H1 (cell line): ENCODE measurements at regions not wholly inside any gene's neighbourhood (a gene's known extent, or its start where the extent isn't known, plus 50 kb on each side); places are given as distances from the start of the nearest gene placed in this dataset.

Source experiments
- CTCF ChIA-PET: fragments of 300-600 bp; sonication (Branson Sonifier 250); formaldehyde crosslinking; loops from one replicate; lab custom pipeline; 2021; ENCODE audit not compliant: partially characterized antibody; lab: Charles Lee
- POLR2A ChIA-PET: fragments of 300-600 bp; sonication (Branson Sonifier 250); formaldehyde crosslinking; loops from one replicate; lab custom pipeline; 2021; ENCODE audit warnings: inconsistent platforms; ENCODE audit not compliant: partially characterized antibody; lab: Charles Lee
- DNase-seq, 2 experiments: peaks; one replicate each; pipeline versions ENCODE4 v3.0.0 to v3.0.0-alpha.2; 2010 to 2022; ENCODE audit warnings: low spot score in 2 of 2, low read depth in 1 of 2, mixed read lengths in 1 of 2
- FAIRE-seq: peaks from 2 replicates; lab custom pipeline; 2011; peaks lifted over from hg19 to GRCh38; lab: Jason Lieb, UNC
- H2AFZ ChIP-seq: 2 replicates; pipeline ENCODE4 v1.8.1; 2012; ENCODE audit warnings: low read length, inconsistent platforms
- H2AK5ac ChIP-seq: 2 replicates; pipeline ENCODE4 v1.6.1; 2013; ENCODE audit warnings: low read depth, low read length
- H2BK120ac ChIP-seq: replicated peaks from 2 replicates; pipeline ENCODE3; 2013; ENCODE audit warnings: low read depth, low read length, inconsistent platforms
- H2BK12ac ChIP-seq: 2 replicates; pipeline ENCODE4 v1.6.1; 2013; ENCODE audit warnings: low read depth, low read length
- H2BK15ac ChIP-seq: 2 replicates; pipeline ENCODE4 v1.6.1; 2013; ENCODE audit warnings: low read length
- H2BK20ac ChIP-seq: 2 replicates; pipeline ENCODE4 v1.6.1; 2013; ENCODE audit warnings: low read length
- H2BK5ac ChIP-seq: 2 replicates; pipeline ENCODE4 v1.6.1; 2013; ENCODE audit warnings: low read depth, low read length
- H3K14ac ChIP-seq: 2 replicates; pipeline ENCODE4 v1.6.1; 2013; ENCODE audit warnings: inconsistent platforms; ENCODE audit not compliant: insufficient read length
- H3K18ac ChIP-seq: 2 replicates; pipeline ENCODE4 v1.6.1; 2013; ENCODE audit warnings: low read length; ENCODE audit errors: extremely low read depth
- H3K23ac ChIP-seq: 2 replicates; pipeline ENCODE4 v1.6.1; 2013; ENCODE audit warnings: inconsistent platforms; ENCODE audit not compliant: insufficient read length
- H3K23me2 ChIP-seq: 2 replicates; pipeline ENCODE4 v1.6.1; 2013; ENCODE audit warnings: low read depth, low read length
- H3K27ac ChIP-seq: 2 replicates; pipeline ENCODE4 v1.6.1; 2011; ENCODE audit warnings: low read depth, low read length, inconsistent platforms
- H3K27me3 ChIP-seq, 4 experiments: replicated peaks in 1 of 4; 1 replicate in 1 of 4; 2 replicates in 3 of 4; pipeline versions ENCODE4 v1.6.1 to v1.8.1; 2011 to 2013; ENCODE audit warnings: low read length in 3 of 4, mild to moderate bottlenecking in 3 of 4, inconsistent platforms in 2 of 4, mixed read lengths in 2 of 4, moderate library complexity in 1 of 4; ENCODE audit not compliant: control insufficient read depth in 3 of 4, insufficient read depth in 3 of 4; ENCODE audit errors: extremely low read depth in 1 of 4
- H3K36me3 ChIP-seq, 4 experiments: 2 replicates each; pipeline versions ENCODE4 v1.6.1 to v1.8.1; 2011 to 2013; ENCODE audit warnings: mild to moderate bottlenecking in 4 of 4, low read length in 3 of 4, moderate library complexity in 2 of 4, control low read depth in 1 of 4, inconsistent platforms in 1 of 4; ENCODE audit not compliant: insufficient read depth in 4 of 4, control insufficient read depth in 2 of 4
- H3K4ac ChIP-seq: replicated peaks from 2 replicates; pipeline ENCODE3; 2013; ENCODE audit warnings: low read length, low read depth, mixed read lengths, inconsistent platforms; ENCODE audit not compliant: insufficient read length
- H3K4me1 ChIP-seq, 4 experiments: replicated peaks in 1 of 4; 1 replicate in 1 of 4; 2 replicates in 3 of 4; pipeline versions ENCODE4 v1.6.1 to v1.8.1; 2011 to 2013; ENCODE audit warnings: low read length in 3 of 4, inconsistent platforms in 2 of 4, mixed read lengths in 1 of 4; ENCODE audit not compliant: insufficient read depth in 4 of 4, control insufficient read depth in 3 of 4
- H3K4me2 ChIP-seq, 2 experiments: 2 replicates each; pipeline versions ENCODE4 v1.6.1 to v1.8.1; 2011 to 2013; ENCODE audit warnings: low read depth in 2 of 2, low read length in 2 of 2, control low read depth in 1 of 2, inconsistent platforms in 1 of 2, mild to moderate bottlenecking in 1 of 2; ENCODE audit not compliant: insufficient read depth in 1 of 2
- H3K4me3 ChIP-seq, 4 experiments: fragments of 200-600, 300-600 bp in 1 of 4; sonication (generic), shearing (Covaris generic), sonication (Bioruptor Twin) in 1 of 4; 2 replicates each; pipeline versions ENCODE4 v1.5.1 to v1.8.1; 2011 to 2016; ENCODE audit warnings: low read length in 4 of 4, low read depth in 3 of 4, control low read depth in 2 of 4, inconsistent platforms in 2 of 4, mild to moderate bottlenecking in 2 of 4, mixed read lengths in 1 of 4, moderate library complexity in 1 of 4; ENCODE audit not compliant: insufficient read depth in 2 of 4; ENCODE audit errors: extremely low read depth in 1 of 4
- H3K56ac ChIP-seq: replicated peaks from 2 replicates; pipeline ENCODE3; 2013; ENCODE audit warnings: low read depth, mild to moderate bottlenecking, mixed read lengths, low read length, inconsistent platforms; ENCODE audit not compliant: insufficient read length
- H3K79me1 ChIP-seq: 2 replicates; pipeline ENCODE4 v1.6.1; 2013; ENCODE audit warnings: low read depth, low read length, control low read depth
- H3K79me2 ChIP-seq, 2 experiments: 2 replicates each; pipeline versions ENCODE4 v1.6.1 to v1.8.1; 2012 to 2013; ENCODE audit warnings: low read length in 2 of 2, mild to moderate bottlenecking in 2 of 2, inconsistent platforms in 1 of 2; ENCODE audit not compliant: insufficient read depth in 2 of 2, control insufficient read depth in 1 of 2
- H3K9ac ChIP-seq, 4 experiments: replicated peaks in 1 of 4; 1 replicate in 1 of 4; 2 replicates in 3 of 4; pipeline versions ENCODE4 v1.6.1 to v1.8.1; 2011 to 2013; ENCODE audit warnings: low read depth in 3 of 4, low read length in 3 of 4, control low read depth in 2 of 4, mild to moderate bottlenecking in 2 of 4, moderate library complexity in 2 of 4, inconsistent platforms in 1 of 4; ENCODE audit errors: extremely low read depth in 1 of 4
- H3K9me3 ChIP-seq, 2 experiments: 2 replicates each; pipeline versions ENCODE4 v1.6.1 to v1.8.1; 2012 to 2013; ENCODE audit warnings: mild to moderate bottlenecking in 2 of 2, moderate library complexity in 2 of 2, control low read depth in 1 of 2, inconsistent platforms in 1 of 2, low read depth in 1 of 2, low read length in 1 of 2, mixed read lengths in 1 of 2; ENCODE audit not compliant: insufficient read depth in 2 of 2
- H4K20me1 ChIP-seq, 2 experiments: replicated peaks in 1 of 2; 2 replicates each; pipeline versions ENCODE3 to v1.8.1; 2011 to 2013; ENCODE audit warnings: inconsistent platforms in 2 of 2, low read length in 2 of 2, mild to moderate bottlenecking in 1 of 2; ENCODE audit not compliant: insufficient read depth in 2 of 2, control insufficient read depth in 1 of 2
- H4K5ac ChIP-seq: 2 replicates; pipeline ENCODE4 v1.6.1; 2013; ENCODE audit warnings: low read length, low read depth, mixed read lengths, inconsistent platforms; ENCODE audit not compliant: insufficient read length
- H4K8ac ChIP-seq: 2 replicates; pipeline ENCODE4 v1.8.0; 2013; ENCODE audit warnings: mild to moderate bottlenecking, moderate library complexity, low read length, inconsistent platforms; ENCODE audit not compliant: insufficient read depth; ENCODE audit errors: extremely low read depth
- H4K91ac ChIP-seq: replicated peaks from 2 replicates; pipeline ENCODE3; 2013; ENCODE audit warnings: low read length, mixed read lengths, inconsistent platforms; ENCODE audit not compliant: insufficient read length
- CBX5 ChIP-seq: fragments of 300-800, 300-1000 bp; sonication (generic); IDR thresholded peaks from 2 replicates; pipeline ENCODE4 v1.7.1; 2016; ENCODE audit warnings: antibody characterized with exemption, low read length, low read depth
- CHD2 ChIP-seq: IDR thresholded peaks from 2 replicates; pipeline ENCODE4 v1.6.1; 2012; ENCODE audit warnings: low read length, improper control_type of control experiment
- EP300 ChIP-seq, 2 experiments: IDR thresholded peaks; 1 replicate in 1 of 2; 2 replicates in 1 of 2; pipeline ENCODE4 v1.6.1; 2011 to 2012; ENCODE audit warnings: low read depth in 2 of 2, low read length in 2 of 2, mild to moderate bottlenecking in 2 of 2, borderline replicate concordance in 1 of 2, inconsistent platforms in 1 of 2, moderate library complexity in 1 of 2
- EZH2 ChIP-seq: fragments of 200-600 bp; sonication (generic); IDR thresholded peaks from 2 replicates; pipeline ENCODE4 v1.7.1; 2012; ENCODE audit warnings: low read depth, mild to moderate bottlenecking, moderate library complexity, low read length, inconsistent platforms; ENCODE audit not compliant: severe bottlenecking
- FOSL1 ChIP-seq: IDR thresholded peaks from 2 replicates; pipeline ENCODE4 v1.6.1; 2011; ENCODE audit warnings: mild to moderate bottlenecking, low read depth, low read length, moderate library complexity; ENCODE audit not compliant: insufficient read depth
- GTF2F1 ChIP-seq: IDR thresholded peaks from 2 replicates; pipeline ENCODE4 v1.6.1; 2012; ENCODE audit warnings: low read depth, low read length, improper control_type of control experiment, borderline replicate concordance
- MAFK ChIP-seq: IDR thresholded peaks from 2 replicates; pipeline ENCODE4 v1.6.1; 2012; ENCODE audit warnings: low read depth, mild to moderate bottlenecking, improper control_type of control experiment, low read length
- POLR2AphosphoS5 ChIP-seq: IDR thresholded peaks from 2 replicates; pipeline ENCODE4 v1.6.1; 2011; ENCODE audit warnings: low read depth, low read length
- RAD21 ChIP-seq, 2 experiments: IDR thresholded peaks in 1 of 2; conservative IDR thresholded peaks in 1 of 2; 2 replicates each; pipeline ENCODE4 v1.6.1; 2011; ENCODE audit warnings: low read depth in 2 of 2, low read length in 2 of 2, improper control_type of control experiment in 1 of 2, inconsistent platforms in 1 of 2, mild to moderate bottlenecking in 1 of 2, moderate library complexity in 1 of 2
- RXRA ChIP-seq: IDR thresholded peaks from 2 replicates; pipeline ENCODE4 v1.6.1; 2011; ENCODE audit warnings: low read depth, mild to moderate bottlenecking, low read length, moderate library complexity; ENCODE audit not compliant: insufficient read depth
- SUZ12 ChIP-seq: fragments of 200-600 bp; sonication (generic); IDR thresholded peaks from 2 replicates; pipeline ENCODE4 v1.6.1; 2012; ENCODE audit warnings: mild to moderate bottlenecking, inconsistent platforms, low read length, moderate library complexity, mixed read lengths
- WGBS, 2 experiments: shearing (Covaris generic) in 1 of 2; methylation state at CpG; one replicate each; pipeline versions ENCODE4 v1.1.6 to v1.1.7; 2013 to 2015; ENCODE audit warnings: low lambda C conversion rate in 2 of 2, mixed read lengths in 2 of 2, inconsistent platforms in 1 of 2, low coverage in 1 of 2, missing lambda C conversion rate in 1 of 2; ENCODE audit not compliant: insufficient replicate concordance in 2 of 2, insufficient coverage in 1 of 2, insufficient read length in 1 of 2; ENCODE audit errors: extremely low coverage in 1 of 2, missing lambda C conversion rate in 1 of 2; 5-methylcytosine and 5-hydroxymethylcytosine counted together

GRCh38 chr6:10320291-10320690 is 94.6 kb downstream of the TFAP2A start:
- Histone ChIP-seq H4K91ac (no peak overlapping the region), H2BK12ac (no peak overlapping the region), H3K23me2 (no peaks in the 10 kb centered on the region; the same call in 1 of the 2 replicates), H2BK20ac (no peak overlapping the region), H3K36me3 (no peaks in the 10 kb centered on the region), H3K4me2 (no peak overlapping the region), H2BK5ac (no peak overlapping the region), H3K18ac (no peak overlapping the region), H3K79me1 (no peaks in the 10 kb centered on the region), H3K79me2 (no peaks in the 10 kb centered on the region), H3K9ac (no peak overlapping the region), H3K27ac (no peak overlapping the region), H3K23ac (no peak overlapping the region), H3K9me3 (no peaks in the 10 kb centered on the region; a peak in 1 of 4 replicates), H3K14ac (no peak overlapping the region), H2AFZ (no peak overlapping the region), H4K20me1 (no peaks in the 10 kb centered on the region), H2BK15ac (no peak overlapping the region), H2BK120ac (no peak overlapping the region), H4K8ac (no peak overlapping the region), H3K4me3 (no peak overlapping the region), H3K4me1 (peaks cover 2 to 7% (median 3%) of the 10 kb centered on the region in 4 experiments; a peak in 5 of 7 replicates), H3K56ac (no peak overlapping the region), H3K27me3 (no peaks in the 10 kb centered on the region), H4K5ac (no peak overlapping the region), H2AK5ac (no peak overlapping the region), H3K4ac (no peak overlapping the region)
- FAIRE-seq (no peak), DNase-seq (no peak)
- CTCF ChIA-PET = interaction anchor here (1.6 to 1.9 kb wide), 3 partner anchors 23 to 66 kb away, joined by 4 to 6 read pairs (median 4); no protein-coding TSS in a partner anchor
- POLR2A ChIA-PET = no interaction called here
- WGBS, 2 experiments = 94% methylated on average over 6 of the region's 6 CpGs; no CpG with 5 or more reads in 1 of the 2 experiments
- no peak for TF ChIP-seq POLR2AphosphoS5
- TF ChIP-seq CHD2 = no peak
- TF ChIP-seq MAFK = no peak
- TF ChIP-seq RAD21 (IDR thresholded peaks at IDR 0.05 in 1 of 2, conservative IDR thresholded peaks at IDR 0.05 in 1 of 2; ENCODE audit: low read depth in 2 of 2, low read length in 2 of 2) = no peak
- no peak for TF ChIP-seq RXRA
- no peak for TF ChIP-seq EZH2
- no peak for TF ChIP-seq CBX5
- TF ChIP-seq SUZ12 = no peak
- TF ChIP-seq EP300 (IDR thresholded peaks at IDR 0.05; ENCODE audit: borderline replicate concordance in 1 of 2, low read depth in 2 of 2, low read length in 2 of 2) = no peak
- no peak for TF ChIP-seq GTF2F1
- TF ChIP-seq FOSL1 = no peak
